HG03457 (cell line): ENCODE measurements at regions not wholly inside any gene's neighbourhood (a gene's known extent, or its start where the extent isn't known, plus 50 kb on each side); places are given as distances from the start of the nearest gene placed in this dataset.
"Not testable (repeated sequence)": the region's sequence is repeated elsewhere in the genome, so short reads cannot be mapped to it uniquely, and the experiment has no call there.

Source experiments
- ATAC-seq: cut with Tn5 transposase; IDR thresholded peaks from one replicate; pipeline ENCODE4 v1.9.1; 2021; ENCODE audit warnings: moderate number of reproducible peaks; ENCODE audit not compliant: unreplicated experiment

GRCh38 chr10:3955955-3956617 is 171.1 kb upstream of the KLF6 start:
- no peak for ATAC-seq

- ATAC-seq, result no peak
Observed at GRCh38 chr10:3955493-3955892, 170.5 kb upstream of the KLF6 start.

GRCh38 chr10:3954615-3955014 is 169.6 kb upstream of the KLF6 start:
- no peak for ATAC-seq

GRCh38 chr10:3954007-3954406 is 169.0 kb upstream of the KLF6 start:
- ATAC-seq, result not testable (repeated sequence)

- no peak for ATAC-seq
Observed at GRCh38 chr10:3951993-3952392, 167.0 kb upstream of the KLF6 start.

- no peak for ATAC-seq
Observed at GRCh38 chr10:3950676-3951275, 165.8 kb upstream of the KLF6 start.

GRCh38 chr10:3949711-3950110 is 164.7 kb upstream of the KLF6 start:
- ATAC-seq, result no peak

- no peak for ATAC-seq
Observed at GRCh38 chr10:3948843-3949242, 163.8 kb upstream of the KLF6 start.

GRCh38 chr10:3946234-3947229 is 161.5 kb upstream of the KLF6 start:
- ATAC-seq, result no peak

GRCh38 chr10:3945026-3945425 is 160.0 kb upstream of the KLF6 start:
- ATAC-seq, result no peak

GRCh38 chr10:3944591-3944990 is 159.6 kb upstream of the KLF6 start:
- ATAC-seq, result no peak

- ATAC-seq, result no peak
Observed at GRCh38 chr10:3943695-3944257, 158.8 kb upstream of the KLF6 start.

- ATAC-seq, result no peak
Observed at GRCh38 chr10:3942937-3943489, 158.0 kb upstream of the KLF6 start.

- ATAC-seq, result no peak
Observed at GRCh38 chr10:3941676-3942075, 156.7 kb upstream of the KLF6 start.

- no peak for ATAC-seq
Observed at GRCh38 chr10:3936422-3937040, 151.5 kb upstream of the KLF6 start.

- ATAC-seq, result no peak
Observed at GRCh38 chr10:3935933-3936359, 150.9 kb upstream of the KLF6 start.

GRCh38 chr10:3935141-3935540 is 150.1 kb upstream of the KLF6 start:
- ATAC-seq, result peak; percentile 94

GRCh38 chr10:3933733-3934132 is 148.7 kb upstream of the KLF6 start:
- no peak for ATAC-seq

GRCh38 chr10:3932597-3933375 is 147.8 kb upstream of the KLF6 start:
- no peak for ATAC-seq

GRCh38 chr10:3931901-3932300 is 146.9 kb upstream of the KLF6 start:
- ATAC-seq, result no peak
